ENCODE measurements at regions not wholly inside any gene's neighbourhood (a gene's known extent, or its start where the extent isn't known, plus 50 kb on each side); places are given as distances from the start of the nearest gene placed in this dataset.

DNA sequence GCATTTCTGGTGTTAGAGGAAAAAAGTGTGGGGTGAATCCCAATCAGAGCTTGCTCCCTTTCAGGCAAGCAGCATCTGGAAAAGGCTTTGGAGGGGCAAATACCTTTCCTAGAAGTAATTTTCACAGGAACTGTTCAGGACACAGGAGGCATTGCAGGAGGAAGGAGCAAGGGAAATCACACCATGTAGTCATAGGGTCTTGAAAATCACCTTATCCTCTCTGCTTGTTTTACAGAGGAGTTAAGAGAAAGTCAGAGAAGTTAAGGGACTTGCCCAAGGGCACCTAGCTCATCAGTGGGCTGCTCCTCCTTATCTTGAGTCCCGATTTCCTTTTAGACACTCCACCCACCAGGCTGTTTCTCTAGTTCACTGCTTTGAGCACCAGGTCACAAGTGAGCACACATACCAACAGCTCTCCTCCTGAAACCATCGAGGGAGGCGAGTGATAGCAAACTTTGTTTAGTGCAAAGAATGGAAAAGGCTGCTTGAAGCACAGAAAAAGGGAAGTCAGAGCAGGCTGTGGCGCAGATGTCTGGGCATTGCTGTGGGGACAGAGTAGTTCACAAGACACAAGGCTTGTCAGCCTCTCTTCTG, 89.2 kb upstream of the CXCR4 start:
- no peak for DNase-seq (ENCODE audit: insufficient read length, low spot score)
- TF ChIP-seq, protein P1, sequence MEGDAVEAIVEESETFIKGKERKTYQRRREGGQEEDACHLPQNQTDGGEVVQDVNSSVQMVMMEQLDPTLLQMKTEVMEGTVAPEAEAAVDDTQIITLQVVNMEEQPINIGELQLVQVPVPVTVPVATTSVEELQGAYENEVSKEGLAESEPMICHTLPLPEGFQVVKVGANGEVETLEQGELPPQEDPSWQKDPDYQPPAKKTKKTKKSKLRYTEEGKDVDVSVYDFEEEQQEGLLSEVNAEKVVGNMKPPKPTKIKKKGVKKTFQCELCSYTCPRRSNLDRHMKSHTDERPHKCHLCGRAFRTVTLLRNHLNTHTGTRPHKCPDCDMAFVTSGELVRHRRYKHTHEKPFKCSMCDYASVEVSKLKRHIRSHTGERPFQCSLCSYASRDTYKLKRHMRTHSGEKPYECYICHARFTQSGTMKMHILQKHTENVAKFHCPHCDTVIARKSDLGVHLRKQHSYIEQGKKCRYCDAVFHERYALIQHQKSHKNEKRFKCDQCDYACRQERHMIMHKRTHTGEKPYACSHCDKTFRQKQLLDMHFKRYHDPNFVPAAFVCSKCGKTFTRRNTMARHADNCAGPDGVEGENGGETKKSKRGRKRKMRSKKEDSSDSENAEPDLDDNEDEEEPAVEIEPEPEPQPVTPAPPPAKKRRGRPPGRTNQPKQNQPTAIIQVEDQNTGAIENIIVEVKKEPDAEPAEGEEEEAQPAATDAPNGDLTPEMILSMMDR (IDR thresholded peaks at IDR 0.05; ENCODE audit: insufficient read depth, missing control alignments) = no peak
- FAIRE-seq = no peak

DNA sequence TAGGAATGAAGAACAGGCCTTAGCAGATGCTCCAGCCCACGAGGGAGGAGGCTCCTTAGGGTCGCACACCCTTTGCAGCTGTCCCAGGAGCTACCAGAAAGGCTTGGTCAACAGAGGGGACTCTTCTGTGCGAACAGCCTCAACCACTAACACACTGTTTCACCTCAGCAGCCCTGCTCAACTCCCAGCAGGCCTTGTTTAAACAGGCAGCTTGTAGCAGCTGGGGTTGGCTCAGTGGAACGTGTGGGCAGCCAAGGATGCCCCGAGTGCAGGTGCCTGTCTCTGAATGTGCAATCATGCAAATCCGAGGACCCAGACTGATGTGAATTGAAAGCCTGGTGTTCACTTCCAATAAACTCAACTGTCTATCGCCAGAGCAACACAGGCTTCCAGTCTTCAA, 88.7 kb upstream of the CXCR4 start:
- DNase-seq (ENCODE audit: insufficient read length, low spot score) (no peak), FAIRE-seq (no peak)
- TF ChIP-seq, protein P1 (IDR thresholded peaks at IDR 0.05; ENCODE audit: insufficient read depth, missing control alignments) = no peak

DNA sequence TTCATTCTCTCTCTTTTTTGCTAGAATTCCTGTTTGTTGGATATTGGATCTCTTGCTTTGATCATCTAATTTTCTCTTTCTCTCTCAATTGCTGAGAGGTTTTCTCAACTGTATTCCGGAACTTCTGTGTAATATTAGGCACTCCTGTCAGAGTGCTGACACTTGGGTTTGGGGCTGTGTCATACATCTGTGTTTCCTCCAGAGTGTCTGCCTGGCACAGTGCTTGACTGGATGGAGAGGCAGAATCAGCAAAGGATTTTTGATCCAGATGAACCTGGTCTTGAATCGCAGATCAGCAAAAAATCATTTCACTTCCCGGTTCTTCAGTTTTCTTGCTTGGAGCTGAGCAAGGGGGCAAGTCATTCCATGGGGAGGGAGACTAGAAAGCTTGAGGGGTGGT, 87.7 kb upstream of the CXCR4 start:
- DNase-seq (ENCODE audit: insufficient read length, low spot score) = no peak
- no peak for FAIRE-seq
- TF ChIP-seq, protein P1 (IDR thresholded peaks at IDR 0.05; ENCODE audit: insufficient read depth, missing control alignments) = no peak

DNA sequence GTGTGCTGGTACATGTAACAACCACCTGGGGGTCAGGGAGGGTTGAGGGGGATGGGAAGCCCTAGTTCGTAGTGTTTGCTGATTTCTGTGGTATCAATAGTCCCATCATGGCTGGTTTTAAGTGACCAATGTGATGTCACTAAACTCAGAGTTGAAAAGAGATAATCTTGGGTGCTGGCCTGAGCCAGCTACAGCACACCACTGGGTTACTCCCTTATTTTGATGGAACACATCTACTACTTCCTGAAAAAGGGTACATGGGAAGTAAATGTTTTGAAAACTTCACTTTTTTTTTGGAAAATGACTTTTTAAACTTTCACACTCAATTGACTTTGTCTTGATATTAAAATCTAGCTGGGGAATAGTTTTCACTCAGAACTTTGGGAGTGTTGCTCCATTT, 87.0 kb upstream of the CXCR4 start:
- FAIRE-seq (no peak), DNase-seq (ENCODE audit: insufficient read length, low spot score) (no peak)
- TF ChIP-seq, protein P1 (IDR thresholded peaks at IDR 0.05; ENCODE audit: insufficient read depth, missing control alignments) = no peak

DNA sequence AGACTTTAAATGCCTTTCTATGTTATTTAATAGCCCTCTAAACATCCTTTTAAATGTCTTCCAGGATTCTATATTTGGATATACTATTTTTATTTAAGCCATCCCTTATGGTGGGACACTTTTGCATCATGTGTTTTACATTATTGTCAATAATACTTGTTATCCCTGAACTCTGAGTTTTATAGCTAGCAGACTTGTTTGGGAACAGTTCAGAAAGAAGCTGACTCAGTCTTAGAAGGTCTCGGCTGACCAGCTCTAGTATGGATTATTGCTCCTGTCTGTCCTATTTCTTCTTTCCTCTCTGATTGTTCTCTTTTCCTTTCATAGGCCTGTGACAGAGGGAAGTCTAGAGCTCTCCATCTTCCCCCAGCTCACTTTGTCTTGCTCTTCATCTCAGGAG, 77.3 kb upstream of the CXCR4 start:
- TF ChIP-seq, protein P1 (IDR thresholded peaks at IDR 0.05; ENCODE audit: insufficient read depth, missing control alignments) = no peak
- FAIRE-seq (no peak), DNase-seq (ENCODE audit: insufficient read length, low spot score) (no peak)

DNA sequence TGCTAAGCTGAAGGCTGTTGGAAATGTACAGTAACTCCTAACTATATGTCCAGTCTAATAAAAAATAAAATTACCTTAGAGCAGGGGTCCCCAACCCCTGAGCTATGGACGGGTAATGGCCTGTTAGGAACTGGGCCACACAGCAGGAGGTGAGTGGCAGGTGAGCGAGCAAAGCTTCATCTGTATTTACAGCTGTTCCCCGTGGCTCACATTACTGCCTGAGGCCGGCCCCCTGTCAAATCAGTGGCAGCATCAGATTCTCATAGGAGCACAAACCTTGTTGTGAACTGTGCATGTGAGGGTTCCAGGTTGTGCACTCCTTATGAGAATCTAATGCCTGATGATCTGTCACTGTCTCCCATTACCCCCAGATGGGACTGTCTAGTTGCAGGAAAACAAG, 73.1 kb upstream of the CXCR4 start:
- TF ChIP-seq, protein P1 (IDR thresholded peaks at IDR 0.05; ENCODE audit: insufficient read depth, missing control alignments) = no peak
- no peak for DNase-seq (ENCODE audit: insufficient read length, low spot score)
- no peak for FAIRE-seq

DNA sequence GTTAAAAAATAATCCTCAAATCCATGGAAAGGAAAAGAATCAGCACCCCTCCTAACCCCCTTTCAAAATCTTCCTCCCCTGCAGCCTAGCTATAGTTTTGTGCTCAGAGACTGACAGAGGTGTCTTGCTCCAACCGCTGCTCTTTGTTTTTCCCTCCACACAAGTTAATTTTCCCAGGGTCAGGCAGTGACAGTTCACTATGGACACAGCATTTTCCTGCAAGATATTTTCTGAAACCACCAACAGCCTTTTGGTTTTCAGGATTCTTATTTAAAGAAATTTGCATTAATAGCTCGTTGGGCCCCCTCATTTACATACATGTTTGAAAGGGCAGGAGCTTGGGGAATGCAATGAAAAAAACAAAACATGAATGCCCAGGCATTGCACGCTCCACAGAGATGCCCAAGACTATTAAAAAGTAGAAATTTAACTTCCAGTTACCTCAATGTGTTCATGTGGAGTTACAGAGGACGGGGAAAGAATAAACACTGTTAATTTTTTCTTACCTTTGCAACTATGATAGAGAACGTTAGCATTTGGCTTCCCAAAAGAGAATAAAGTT, 71.4 kb upstream of the CXCR4 start:
- DNase-seq (ENCODE audit: insufficient read length, low spot score) (no peak), FAIRE-seq (no peak)

More for the DNA sequence above, 71.4 kb upstream of the CXCR4 start:
- TF ChIP-seq, protein P1 (IDR thresholded peaks at IDR 0.05; ENCODE audit: insufficient read depth, missing control alignments) = no peak
